CD4-positive, alpha-beta T cell treated with Interleukin-15 for 4 hours (primary cell): ENCODE measurements at regions not wholly inside any gene's neighbourhood (a gene's known extent, or its start where the extent isn't known, plus 50 kb on each side); places are given as distances from the start of the nearest gene placed in this dataset.

Source experiments
- DNase-seq: peaks from one replicate; pipeline ENCODE4 v3.0.0-alpha.2; 2020; ENCODE audit warnings: low spot score

DNA sequence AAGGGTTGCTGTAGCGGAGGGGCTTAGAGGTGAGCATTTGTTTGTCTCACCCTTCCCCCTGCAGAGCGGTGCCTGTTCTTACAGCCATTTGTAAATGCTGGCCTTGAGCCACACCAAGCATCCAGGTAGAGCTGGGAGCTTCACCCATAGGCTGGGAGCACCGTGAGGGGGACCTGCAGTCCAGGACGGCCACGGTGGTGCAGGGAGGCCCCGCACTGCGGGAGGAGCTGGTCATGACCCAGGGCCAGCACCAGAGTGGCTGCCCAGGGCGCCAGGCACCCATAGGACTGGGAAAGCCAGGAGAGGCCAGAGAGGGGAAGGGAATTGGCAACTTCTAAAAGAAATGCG is 197.3 kb upstream of the ADAMTS16 start:
- no peak for DNase-seq

- no peak for DNase-seq
Observed at GRCh38 chr5:4945296-4945695, 194.8 kb upstream of the ADAMTS16 start.

DNA sequence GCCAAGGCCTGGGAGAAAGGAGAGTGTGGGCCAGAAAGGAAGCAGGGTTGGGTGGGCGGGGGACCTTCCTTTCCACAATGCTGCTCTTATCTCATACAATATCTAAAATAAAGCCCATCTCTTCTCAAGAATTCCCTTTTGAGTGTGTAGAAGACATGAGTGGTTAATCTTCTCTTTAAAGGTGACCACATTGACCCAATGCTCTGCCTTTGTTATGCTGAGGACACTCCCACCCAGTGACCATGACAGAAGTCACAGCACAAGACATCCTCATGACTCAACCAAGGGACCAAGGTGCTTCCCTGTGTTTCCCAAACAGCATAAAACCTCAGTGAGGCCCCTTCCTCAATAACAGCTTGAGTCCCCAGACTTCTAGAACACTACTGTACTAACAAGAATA is 193.0 kb upstream of the ADAMTS16 start:
- DNase-seq: no peak

- DNase-seq: no peak
Observed at GRCh38 chr5:4947893-4948536, 192.1 kb upstream of the ADAMTS16 start.

- DNase-seq: no peak
Observed at GRCh38 chr5:4949108-4949507, 191.0 kb upstream of the ADAMTS16 start.

DNA sequence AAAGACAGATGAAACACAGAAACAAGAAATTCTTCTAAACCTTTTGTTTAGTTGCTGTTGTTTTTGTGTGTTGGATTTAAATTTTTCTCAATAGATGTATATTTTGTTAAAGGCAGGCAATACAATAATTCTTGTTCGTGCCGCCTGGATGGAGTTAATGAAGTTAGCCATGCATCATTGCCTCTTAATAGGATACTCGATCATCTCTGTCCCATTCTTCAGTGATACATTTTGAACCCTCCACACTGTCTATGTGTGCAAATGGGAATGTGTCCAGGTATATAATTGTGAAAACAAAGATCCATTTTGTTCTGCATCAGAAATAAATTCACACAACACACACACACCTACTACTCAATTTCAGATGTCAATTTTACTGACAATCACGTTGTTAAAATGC is 186.6 kb upstream of the ADAMTS16 start:
- no peak for DNase-seq

DNA sequence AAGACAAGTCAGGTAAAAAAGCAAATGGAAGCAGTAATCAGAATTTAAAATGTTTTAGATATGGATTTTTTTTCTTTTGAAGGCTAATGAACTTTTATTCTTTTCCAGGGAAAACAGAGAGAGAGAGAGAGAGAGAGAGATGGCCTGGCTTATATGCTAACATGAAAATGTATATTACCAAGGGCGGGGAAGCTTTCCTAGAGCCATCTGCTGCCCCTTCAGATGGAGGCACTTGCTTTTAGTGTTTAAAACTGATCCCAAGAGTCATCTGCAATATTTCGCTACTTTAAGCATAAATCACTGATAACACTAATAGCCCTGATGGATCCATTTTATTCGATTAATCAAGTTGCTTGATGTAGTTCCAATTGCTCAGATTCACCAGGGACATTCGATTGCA is 186.1 kb upstream of the ADAMTS16 start:
- no peak for DNase-seq

DNA sequence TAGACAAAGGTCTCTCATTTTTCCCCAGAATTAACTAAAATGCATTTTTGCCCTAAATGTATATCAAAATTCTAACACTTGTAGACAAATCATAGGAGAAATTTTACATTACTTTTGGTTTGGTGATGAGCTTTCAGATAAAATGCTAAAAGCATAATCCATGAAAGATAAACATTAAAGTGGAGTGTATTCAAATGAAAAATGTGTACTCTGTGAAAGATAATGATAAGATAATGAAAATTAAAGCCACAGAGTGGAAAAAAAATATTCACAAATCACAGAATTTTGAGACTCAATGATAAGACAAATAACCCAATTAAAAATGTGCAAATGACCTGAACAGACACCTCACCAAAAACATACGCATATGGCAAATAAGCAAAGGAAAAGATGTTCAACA is 176.9 kb upstream of the ADAMTS16 start:
- DNase-seq: no peak

DNA sequence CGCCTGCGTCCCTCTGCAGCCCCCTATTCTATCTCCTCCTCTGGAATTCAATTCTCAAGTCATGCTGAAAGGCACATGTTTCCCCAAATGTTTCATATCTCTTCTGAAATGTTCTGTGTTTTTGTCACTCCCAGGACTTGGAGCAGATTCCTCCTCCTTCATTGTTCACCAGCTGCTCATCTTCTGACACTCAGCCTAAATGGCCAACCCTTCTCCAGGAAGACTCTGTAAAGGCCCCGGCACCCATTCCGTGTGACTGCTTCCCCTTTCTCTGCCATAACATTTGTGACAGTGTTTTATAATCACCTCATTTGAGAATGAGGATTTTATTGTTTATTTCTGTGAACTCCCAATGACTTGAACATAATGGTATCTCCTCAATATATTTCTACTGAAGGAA is 170.8 kb upstream of the ADAMTS16 start:
- no peak for DNase-seq

GRCh38 chr5:4970171-4970570 is 170.0 kb upstream of the ADAMTS16 start:
- no peak for DNase-seq

GRCh38 chr5:4976902-4977301 is 163.2 kb upstream of the ADAMTS16 start:
- DNase-seq: no peak

GRCh38 chr5:4977416-4978110 is 162.6 kb upstream of the ADAMTS16 start:
- no peak for DNase-seq

DNA sequence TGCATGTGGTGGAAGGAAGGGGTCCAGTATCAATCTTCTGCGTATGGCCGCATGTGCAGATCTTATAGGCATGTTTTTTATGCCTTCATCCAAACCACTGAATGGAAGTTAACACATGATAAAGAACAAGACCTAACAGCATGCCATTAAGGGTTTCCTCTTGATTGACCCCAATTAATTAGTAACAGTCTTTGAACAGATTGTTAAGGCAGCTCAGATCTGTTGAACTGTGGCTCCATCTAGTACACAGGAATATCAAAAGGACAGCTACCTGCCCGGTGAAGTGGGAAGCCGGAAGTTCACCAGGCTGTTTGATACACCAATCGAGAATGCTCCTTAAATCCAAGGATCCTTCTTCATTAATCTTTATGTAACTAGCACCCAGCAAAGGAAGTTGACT is 159.9 kb upstream of the ADAMTS16 start:
- DNase-seq: no peak

DNA sequence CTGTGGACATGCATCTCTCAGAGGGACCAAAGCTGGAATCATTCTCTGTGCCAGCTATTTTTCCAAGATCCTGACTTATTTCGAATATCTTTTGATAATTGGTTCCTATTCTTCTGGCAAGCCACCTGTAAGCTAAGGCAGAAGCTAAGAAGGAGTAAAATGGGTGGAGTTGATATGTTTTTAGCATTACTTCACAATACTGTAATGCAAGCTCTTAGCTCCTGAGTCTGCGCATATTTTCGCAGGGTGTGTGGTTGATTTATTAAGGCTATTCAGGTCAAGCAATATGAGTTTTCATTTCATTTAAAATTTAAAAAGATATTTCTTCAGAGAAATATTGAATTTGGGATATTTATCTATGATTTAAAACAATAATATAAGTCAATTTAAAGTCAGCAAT is 158.5 kb upstream of the ADAMTS16 start:
- DNase-seq: no peak

DNA sequence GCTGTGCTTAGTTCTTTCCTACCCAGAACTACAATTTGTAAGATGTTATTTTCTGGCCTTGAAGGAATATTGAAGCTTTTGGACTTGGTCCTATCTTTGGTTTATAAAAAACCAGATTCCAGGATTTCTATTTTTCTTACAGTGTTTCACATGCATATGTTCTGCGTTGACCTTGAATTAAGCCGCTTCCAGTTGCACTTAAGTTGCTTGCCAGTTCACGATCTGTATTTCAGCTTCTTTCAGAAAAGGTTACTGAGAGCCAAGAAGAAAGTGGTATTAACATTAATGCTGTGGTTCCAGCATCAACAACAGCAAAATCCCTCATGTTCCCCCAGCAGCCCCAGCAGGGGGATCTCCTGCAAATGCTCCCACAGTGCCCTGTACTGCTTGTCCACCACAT is 156.4 kb upstream of the ADAMTS16 start:
- no peak for DNase-seq

- DNase-seq: no peak
Observed at GRCh38 chr5:4984461-4984860, 155.7 kb upstream of the ADAMTS16 start.

DNA sequence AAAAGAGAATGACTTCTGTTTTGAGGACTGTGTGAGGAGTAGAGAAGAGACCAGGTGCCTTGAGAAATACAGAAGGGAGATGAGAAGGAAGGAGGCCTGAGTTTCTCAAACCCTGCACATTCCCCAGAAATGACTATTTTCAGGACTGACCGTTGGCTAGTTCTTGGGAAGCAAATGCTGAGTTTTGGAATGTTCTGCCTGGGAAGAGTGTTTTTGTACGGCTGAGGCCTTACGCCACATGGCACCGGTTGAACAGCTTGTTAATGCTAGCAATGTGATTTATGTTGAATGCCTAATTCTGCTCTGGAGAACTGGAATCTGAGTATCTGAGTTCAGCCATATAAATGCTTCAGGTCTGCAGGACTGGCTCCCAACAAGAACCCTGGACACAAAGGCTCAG is 152.7 kb upstream of the ADAMTS16 start:
- DNase-seq: no peak

- DNase-seq: no peak
Observed at GRCh38 chr5:4989118-4989517, 151.0 kb upstream of the ADAMTS16 start.

GRCh38 chr5:4990017-4990416 is 150.1 kb upstream of the ADAMTS16 start:
- no peak for DNase-seq

DNA sequence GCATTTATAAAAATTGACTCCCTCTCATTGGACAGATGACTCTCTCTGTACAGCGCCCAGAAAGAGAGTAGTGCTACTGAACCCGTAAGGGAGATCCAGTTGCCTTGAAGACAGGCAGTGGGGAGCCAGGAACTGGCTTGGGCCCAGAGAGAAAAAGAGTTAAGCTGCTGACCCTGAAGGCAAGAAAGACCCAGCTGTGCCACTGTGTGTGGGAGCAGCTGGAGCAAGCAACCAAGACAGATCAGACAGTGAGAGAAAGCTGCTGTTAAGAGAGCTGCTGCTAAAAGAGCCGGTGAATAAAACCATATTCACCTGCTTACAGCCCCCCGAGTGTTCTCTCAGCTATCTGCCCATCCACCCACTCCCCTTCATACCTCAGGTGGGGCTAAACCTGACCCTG is 149.7 kb upstream of the ADAMTS16 start:
- DNase-seq: no peak

- no peak for DNase-seq
Observed at GRCh38 chr5:4991925-4992324, 148.2 kb upstream of the ADAMTS16 start.

- DNase-seq: no peak
Observed at GRCh38 chr5:4995014-4995413, 145.1 kb upstream of the ADAMTS16 start.

GRCh38 chr5:5005353-5005752 is 134.8 kb upstream of the ADAMTS16 start:
- DNase-seq: no peak

DNA sequence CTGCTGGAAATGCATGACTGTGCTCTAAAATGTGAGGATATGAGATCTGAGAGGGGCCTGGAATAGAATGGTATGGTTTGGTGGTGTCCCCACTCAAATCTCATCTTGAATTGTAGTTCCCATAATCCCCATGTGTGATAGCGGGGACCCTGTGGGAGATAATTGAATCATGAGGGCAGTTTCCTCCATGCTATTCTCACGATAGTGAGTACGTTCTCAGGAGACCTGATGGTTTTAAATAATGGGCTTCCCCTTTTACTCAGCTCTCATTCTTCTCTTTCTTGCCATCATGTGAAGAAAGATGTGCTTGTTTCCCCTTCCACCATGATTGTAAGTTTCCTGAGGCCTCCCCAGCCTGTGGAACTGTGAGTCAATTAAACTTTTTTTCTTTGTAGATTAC is 133.6 kb upstream of the ADAMTS16 start:
- no peak for DNase-seq
